Muscle layer of colon (tissue), 2 donors: ENCODE measurements at regions not wholly inside any gene's neighbourhood (a gene's known extent, or its start where the extent isn't known, plus 50 kb on each side); places are given as distances from the start of the nearest gene placed in this dataset.
"Not testable (repeated sequence)": the region's sequence is repeated elsewhere in the genome, so short reads cannot be mapped to it uniquely, and the experiment has no call there.

Experiments
- H3K27ac ChIP-seq: one replicate; pipeline ENCODE4 v1.7.0; 2013; ENCODE audit warnings: low read depth, mild to moderate bottlenecking, low read length, moderate library complexity
- H3K27me3 ChIP-seq, 2 donors: one replicate each; pipeline ENCODE4 v1.7.0; 2013; ENCODE audit warnings: low read length in 2 of 2, mild to moderate bottlenecking in 2 of 2; ENCODE audit not compliant: insufficient read depth in 2 of 2, control insufficient read depth in 1 of 2
- H3K36me3 ChIP-seq: one replicate; pipeline ENCODE4 v1.7.0; 2013; ENCODE audit warnings: mild to moderate bottlenecking, low read length; ENCODE audit not compliant: insufficient read depth
- H3K4me1 ChIP-seq: one replicate; pipeline ENCODE4 v1.7.0; 2013; ENCODE audit warnings: mild to moderate bottlenecking, low read length; ENCODE audit not compliant: insufficient read depth
- H3K4me3 ChIP-seq, 2 donors: one replicate each; pipeline ENCODE4 v1.7.0; 2013; ENCODE audit warnings: low read length in 2 of 2, low read depth in 1 of 2, mild to moderate bottlenecking in 1 of 2, moderate library complexity in 1 of 2
- H3K9ac ChIP-seq: one replicate; pipeline ENCODE4 v1.7.0; 2013; ENCODE audit warnings: low read length
- H3K9me3 ChIP-seq: one replicate; pipeline ENCODE4 v1.7.0; 2013; ENCODE audit warnings: mild to moderate bottlenecking, low read length
- donor health status: abdominal sarcoma.
- donor health status: Adenocarcinoma of cecum.

DNA sequence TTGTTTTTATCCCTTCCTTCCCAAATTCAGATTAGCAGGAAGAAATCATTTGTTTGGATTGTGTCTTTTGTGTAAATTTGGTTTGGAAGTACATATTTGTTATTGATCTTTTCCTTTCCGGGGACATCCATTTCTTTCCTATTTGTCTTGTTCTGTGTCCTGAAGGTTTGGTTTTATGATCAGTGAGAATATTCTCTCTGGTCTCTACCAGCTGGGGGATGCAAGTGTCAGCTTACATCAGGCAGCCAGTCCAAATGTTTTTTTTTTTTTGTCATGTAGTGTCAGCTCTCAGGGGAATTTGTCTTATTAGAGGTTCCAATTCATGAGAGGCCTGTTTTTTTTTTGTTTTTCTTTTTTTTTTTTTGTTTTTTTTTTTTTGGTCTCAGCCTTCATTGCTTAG is 479.2 kb upstream of the LRRC7 start:
- Histone ChIP-seq H3K4me3 (no peak overlapping the region), H3K27me3 (no peaks in the 10 kb centered on the region), H3K4me1 (no peaks in the 10 kb centered on the region), H3K9ac (no peak overlapping the region), H3K36me3 (no peaks in the 10 kb centered on the region), H3K9me3 (no peaks in the 10 kb centered on the region), H3K27ac (no peak overlapping the region)

DNA sequence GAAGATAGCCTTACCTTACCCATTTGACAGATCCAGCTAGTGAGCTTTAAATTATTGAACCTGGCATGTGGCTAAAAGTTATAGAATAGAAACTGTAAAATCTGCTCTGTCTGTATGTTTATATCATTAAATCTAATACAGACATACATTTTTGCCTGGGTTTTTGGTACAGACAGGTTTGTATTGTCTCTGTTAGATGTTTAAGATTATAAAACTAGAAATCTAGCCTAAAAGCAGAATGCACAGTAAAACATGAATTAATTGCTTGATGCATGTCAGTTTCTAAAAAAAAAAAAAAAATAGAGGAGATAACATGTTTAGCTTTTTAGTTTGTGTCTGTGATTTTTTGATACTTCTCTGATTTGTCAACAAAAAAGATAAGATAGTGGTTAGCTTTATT is 477.6 kb upstream of the LRRC7 start:
- Histone ChIP-seq H3K27me3 (no peaks in the 10 kb centered on the region), H3K36me3 (no peaks in the 10 kb centered on the region), H3K4me3 (no peak overlapping the region), H3K9me3 (no peaks in the 10 kb centered on the region), H3K27ac (no peak overlapping the region), H3K4me1 (no peaks in the 10 kb centered on the region), H3K9ac (no peak overlapping the region)

DNA sequence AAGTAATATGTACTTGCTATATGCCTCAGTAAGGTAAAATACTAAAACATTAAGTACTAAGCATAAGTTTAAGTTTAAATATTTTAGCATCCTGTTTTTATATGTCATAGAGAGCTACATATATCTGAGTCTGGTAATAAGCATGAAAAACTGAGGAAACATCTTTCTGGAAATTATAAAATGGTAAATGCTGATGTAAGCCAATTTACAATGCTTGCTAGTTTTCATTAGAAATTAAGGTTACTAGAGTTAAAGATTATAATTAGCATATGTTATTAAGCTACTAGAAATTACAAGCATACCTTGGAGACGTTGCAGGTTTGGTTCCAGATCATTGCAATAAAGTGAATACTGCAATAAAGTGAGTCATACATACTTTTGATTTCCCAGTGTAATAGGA is 477.0 kb upstream of the LRRC7 start:
- Histone ChIP-seq H3K4me3 (no peak overlapping the region), H3K9ac (no peak overlapping the region), H3K27ac (no peak overlapping the region), H3K36me3 (no peaks in the 10 kb centered on the region), H3K9me3 (no peaks in the 10 kb centered on the region), H3K27me3 (no peaks in the 10 kb centered on the region), H3K4me1 (no peaks in the 10 kb centered on the region)

- not testable (repeated sequence) for H3K9me3 ChIP-seq, H3K4me3 ChIP-seq, H3K27ac ChIP-seq, H3K27me3 ChIP-seq, H3K9ac ChIP-seq, H3K36me3 ChIP-seq, H3K4me1 ChIP-seq
These were observed 465.7 kb upstream of the LRRC7 start for GRCh38 chr1:69102058-69102457.

DNA sequence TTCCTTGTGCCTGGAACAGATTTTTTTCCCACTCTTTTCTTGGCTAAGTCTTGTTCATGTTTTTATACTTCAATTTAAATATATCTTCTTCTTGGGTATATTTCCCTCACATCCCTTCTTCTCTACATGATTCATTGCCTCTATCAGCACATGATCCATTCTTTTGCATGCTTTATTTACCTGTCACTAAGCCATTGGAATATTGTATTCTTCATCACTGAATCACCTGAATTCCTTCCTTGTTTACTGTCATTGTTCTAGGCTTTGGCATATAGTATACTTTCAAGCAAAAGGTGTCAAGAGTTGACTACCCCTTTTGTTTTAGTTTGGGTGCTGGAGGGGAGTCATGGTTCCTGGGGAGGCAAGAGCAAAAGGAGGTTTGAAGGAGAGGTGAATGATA is 464.5 kb upstream of the LRRC7 start:
- Histone ChIP-seq H3K9me3 (no peaks in the 10 kb centered on the region), H3K27ac (no peak overlapping the region), H3K9ac (no peak overlapping the region), H3K36me3 (no peaks in the 10 kb centered on the region), H3K4me1 (no peaks in the 10 kb centered on the region), H3K4me3 (no peak overlapping the region), H3K27me3 (no peaks in the 10 kb centered on the region)

DNA sequence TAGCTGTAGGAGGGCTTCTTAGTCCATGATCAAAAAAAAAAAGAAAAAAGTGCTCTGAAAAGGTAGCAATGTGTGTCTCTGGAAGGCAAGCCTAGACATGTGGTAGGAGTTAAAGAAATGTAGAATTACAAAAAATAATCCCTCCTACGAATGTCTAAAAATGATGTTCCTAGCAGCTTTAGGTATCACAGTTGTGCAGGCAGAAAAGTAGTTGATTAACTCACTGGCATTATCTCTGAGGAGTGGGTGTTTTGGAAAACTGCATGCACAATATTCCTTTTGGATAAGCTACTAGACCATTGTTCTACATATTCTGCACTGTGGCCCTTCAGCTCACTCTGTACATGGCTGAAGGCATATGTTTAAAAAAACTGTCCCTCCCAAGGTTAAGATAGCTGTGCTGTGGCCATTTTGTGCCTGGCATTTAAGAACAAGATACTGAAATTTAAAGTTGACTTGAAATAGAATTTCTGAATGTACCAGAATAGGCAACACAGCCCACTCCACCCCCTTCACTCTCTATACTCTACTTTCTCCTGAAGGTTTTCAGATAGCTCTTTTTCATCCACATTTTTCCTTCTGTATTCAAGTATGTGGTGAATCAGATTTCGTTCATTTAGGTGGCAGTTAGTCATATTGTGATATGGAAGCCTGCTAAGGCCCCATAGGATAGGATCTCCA is 463.9 kb upstream of the LRRC7 start:
- no peak overlapping the region for H3K4me3 ChIP-seq
- H3K36me3 ChIP-seq = no peaks in the 10 kb centered on the region
- H3K27ac ChIP-seq = no peak overlapping the region
- H3K27me3 ChIP-seq = no peaks in the 10 kb centered on the region
- H3K4me1 ChIP-seq = no peaks in the 10 kb centered on the region
- H3K9ac ChIP-seq = no peak overlapping the region
- H3K9me3 ChIP-seq = no peaks in the 10 kb centered on the region

- Histone ChIP-seq H3K9me3 (no peaks in the 10 kb centered on the region), H3K9ac (no peak overlapping the region), H3K36me3 (no peaks in the 10 kb centered on the region), H3K27me3 (no peaks in the 10 kb centered on the region), H3K4me1 (no peaks in the 10 kb centered on the region), H3K4me3 (no peak overlapping the region), H3K27ac (no peak overlapping the region)
These were observed 462.8 kb upstream of the LRRC7 start for GRCh38 chr1:69104894-69105293.

- Histone ChIP-seq H3K36me3 (no peaks in the 10 kb centered on the region), H3K27me3 (no peaks in the 10 kb centered on the region), H3K4me1 (no peaks in the 10 kb centered on the region), H3K27ac (no peak overlapping the region), H3K9me3 (no peaks in the 10 kb centered on the region), H3K9ac (no peak overlapping the region), H3K4me3 (no peak overlapping the region)
These were observed 458.4 kb upstream of the LRRC7 start for GRCh38 chr1:69109277-69109676.

DNA sequence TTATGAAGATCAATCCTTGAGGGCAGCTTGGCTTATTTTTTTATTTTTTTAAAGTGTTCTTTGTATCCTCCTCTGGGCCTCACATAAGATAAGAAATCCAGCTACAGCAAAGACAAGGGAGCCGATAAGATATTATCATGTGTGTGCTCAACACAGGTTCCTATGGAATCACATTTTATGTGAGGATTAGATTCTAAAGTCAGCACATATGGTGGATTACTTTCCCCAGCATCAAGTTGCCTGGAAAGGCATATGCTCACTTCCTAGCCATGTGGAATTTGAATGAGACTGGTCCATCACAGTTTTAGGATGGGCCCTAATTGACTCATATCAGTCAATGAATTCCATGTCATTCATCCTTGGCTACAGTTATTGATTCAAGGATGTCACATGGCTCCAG is 456.9 kb upstream of the LRRC7 start:
- Histone ChIP-seq H3K27ac (no peak overlapping the region), H3K4me3 (no peak overlapping the region), H3K36me3 (no peaks in the 10 kb centered on the region), H3K4me1 (no peaks in the 10 kb centered on the region), H3K9me3 (no peaks in the 10 kb centered on the region), H3K27me3 (no peaks in the 10 kb centered on the region), H3K9ac (no peak overlapping the region)

DNA sequence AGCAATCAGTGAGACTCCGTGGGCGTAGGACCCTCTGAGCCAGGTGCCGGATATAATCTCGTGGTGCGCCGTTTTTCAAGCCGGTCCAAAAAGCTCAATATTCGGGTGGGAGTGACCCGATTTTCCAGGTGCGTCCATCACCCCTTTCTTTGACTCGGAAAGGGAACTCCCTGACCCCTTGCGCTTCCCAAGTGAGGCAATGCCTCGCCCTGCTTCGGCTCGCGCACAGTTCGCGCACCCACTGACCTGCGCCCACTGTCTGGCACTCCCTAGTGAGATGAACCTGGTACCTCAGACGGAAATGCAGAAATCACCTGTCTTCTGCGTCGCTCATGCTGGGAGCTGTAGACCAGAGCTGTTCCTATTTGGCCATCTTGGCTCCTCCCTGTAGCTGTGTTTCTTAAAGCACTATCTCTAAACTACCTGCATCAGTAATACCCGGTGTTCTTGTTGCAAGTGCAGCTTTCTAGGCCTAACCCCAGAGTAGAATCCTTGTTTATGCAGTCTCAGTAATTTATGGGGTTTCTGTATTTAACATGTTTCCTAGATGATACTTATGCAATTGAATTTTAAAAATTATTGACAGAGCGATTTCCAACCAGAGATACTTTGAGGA is 447.5 kb upstream of the LRRC7 start:
- not testable (repeated sequence) for H3K36me3 ChIP-seq, H3K27ac ChIP-seq
- peaks cover 16% of the 10 kb centered on the region for H3K4me1 ChIP-seq

GRCh38 chr1:69120817-69121216 is 446.9 kb upstream of the LRRC7 start:
- Histone ChIP-seq H3K27ac (no peak overlapping the region), H3K9ac (no peak overlapping the region), H3K4me1 (peaks cover 16% of the 10 kb centered on the region), H3K27me3 (no peaks in the 10 kb centered on the region), H3K9me3 (no peaks in the 10 kb centered on the region), H3K36me3 (no peaks in the 10 kb centered on the region), H3K4me3 (no peak overlapping the region)

More for the DNA sequence above, 447.5 kb upstream of the LRRC7 start:
- H3K4me3 ChIP-seq, H3K9me3 ChIP-seq, H3K9ac ChIP-seq, H3K27me3 ChIP-seq: not testable (repeated sequence)

DNA sequence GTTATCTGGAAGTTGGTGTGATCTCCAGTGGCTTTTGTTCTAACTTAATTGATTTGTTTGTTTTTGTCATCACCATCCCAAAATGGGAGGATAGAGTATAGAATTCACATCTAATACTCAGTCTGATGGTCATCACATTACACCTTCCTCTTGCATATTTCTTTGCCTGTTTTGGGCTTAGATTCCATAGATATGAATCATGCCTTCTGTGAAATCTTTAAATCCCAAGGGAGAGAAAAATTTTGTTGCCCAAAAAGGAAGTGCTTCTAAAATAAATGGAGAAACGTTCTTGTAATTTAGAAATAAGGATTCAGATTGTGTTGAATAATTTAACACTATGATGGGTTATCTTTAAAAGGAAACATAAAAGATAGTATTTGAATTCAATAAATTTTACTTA is 446.0 kb upstream of the LRRC7 start:
- Histone ChIP-seq H3K27me3 (no peaks in the 10 kb centered on the region), H3K9me3 (no peaks in the 10 kb centered on the region), H3K27ac (no peak overlapping the region), H3K4me1 (peaks cover 16% of the 10 kb centered on the region), H3K36me3 (no peaks in the 10 kb centered on the region), H3K9ac (no peak overlapping the region), H3K4me3 (no peak overlapping the region)
